22Rv1 (cell line): ENCODE measurements at regions not wholly inside any gene's neighbourhood (a gene's known extent, or its start where the extent isn't known, plus 50 kb on each side); places are given as distances from the start of the nearest gene placed in this dataset.

Experiments
- H3K27ac ChIP-seq: fragments of 450-650 bp; 2 replicates; pipeline ENCODE4 v1.5.1; 2017
- CTCF ChIP-seq: fragments of 450-650 bp; IDR thresholded peaks from 2 replicates; pipeline ENCODE4 v1.5.1; 2017; ENCODE audit warnings: mild to moderate bottlenecking
- ZFX ChIP-seq: fragments of 450-650 bp; IDR thresholded peaks from 2 replicates; pipeline ENCODE4 v1.6.1; 2017; ENCODE audit warnings: antibody characterized with exemption, borderline replicate concordance

GRCh38 chr6:164807125-164807524 is 502.3 kb downstream of the C6orf118 start:
- H3K27ac ChIP-seq: no peak overlapping the region
- TF ChIP-seq ZFX (no peak), CTCF (no peak)

- TF ChIP-seq ZFX (no peak), CTCF (no peak)
Observed at GRCh38 chr6:164795056-164795815, 514.2 kb downstream of the C6orf118 start.

GRCh38 chr6:164792666-164793065 is 516.7 kb downstream of the C6orf118 start:
- TF ChIP-seq ZFX: no peak
- TF ChIP-seq CTCF: no peak
- H3K27ac ChIP-seq: no peak overlapping the region

More at GRCh38 chr6:164795056-164795815, 514.2 kb downstream of the C6orf118 start:
- no peak overlapping the region for H3K27ac ChIP-seq

GRCh38 chr6:164791498-164791897 is 517.9 kb downstream of the C6orf118 start:
- no peak for TF ChIP-seq ZFX
- TF ChIP-seq CTCF: no peak
- H3K27ac ChIP-seq: no peak overlapping the region

- H3K27ac ChIP-seq: no peak overlapping the region
- TF ChIP-seq ZFX: no peak
- no peak for TF ChIP-seq CTCF
Observed at GRCh38 chr6:164763788-164764187, 545.6 kb downstream of the C6orf118 start.

- TF ChIP-seq CTCF (no peak), ZFX (no peak)
- H3K27ac ChIP-seq: no peak overlapping the region
Observed at GRCh38 chr6:164757451-164757850, 552.0 kb downstream of the C6orf118 start.

- no peak overlapping the region for H3K27ac ChIP-seq
- no peak for TF ChIP-seq ZFX
- no peak for TF ChIP-seq CTCF
Observed at GRCh38 chr6:164756723-164757122, 552.7 kb downstream of the C6orf118 start.
